Naive thymus-derived CD4-positive, alpha-beta T cell (primary cell): ENCODE measurements at regions not wholly inside any gene's neighbourhood (a gene's known extent, or its start where the extent isn't known, plus 50 kb on each side); places are given as distances from the start of the nearest gene placed in this dataset.

Source experiments
- ATAC-seq: fragments of 150-1000 bp; cut with Tn5 transposase; 2 replicates; pipeline ENCODE4 v1.10.0; 2021; ENCODE audit warnings: mild to moderate bottlenecking, moderate library complexity
- CTCF ChIA-PET: fragments of 350-600 bp; sonication (Branson Sonifier 250); formaldehyde crosslinking; loops from one replicate; lab custom pipeline; 2021; ENCODE audit warnings: antibody characterized with exemption; lab: Charles Lee
- POLR2A ChIA-PET: fragments of 350-600 bp; sonication (Branson Sonifier 250); formaldehyde crosslinking; loops from one replicate; lab custom pipeline; 2021; ENCODE audit warnings: antibody characterized with exemption, inconsistent platforms; lab: Charles Lee
- DNase-seq, 9 donors: peaks; one replicate each; pipeline versions ENCODE4 v3.0.0 to v3.0.0-alpha.2; 2020 to 2022; ENCODE audit warnings: mixed read lengths in 1 of 9
- H3K27ac ChIP-seq: one replicate; pipeline ENCODE4 v1.7.0; 2013; ENCODE audit warnings: mild to moderate bottlenecking, low read depth, low read length, moderate library complexity
- H3K27me3 ChIP-seq, 2 donors: one replicate each; pipeline ENCODE4 v1.7.0; 2013; ENCODE audit warnings: low read length in 2 of 2, mild to moderate bottlenecking in 2 of 2, moderate library complexity in 2 of 2; ENCODE audit not compliant: control insufficient read depth in 2 of 2, insufficient read depth in 2 of 2
- H3K36me3 ChIP-seq, 3 experiments: 1 replicate in 2 of 3; 2 replicates in 1 of 3; pipeline ENCODE4 v1.7.0; 2013; ENCODE audit warnings: low read length in 3 of 3, mild to moderate bottlenecking in 3 of 3, moderate library complexity in 1 of 3; ENCODE audit not compliant: insufficient read depth in 3 of 3, control insufficient read depth in 2 of 3
- H3K4me1 ChIP-seq, 2 donors: one replicate each; pipeline ENCODE4 v1.7.0; 2013; ENCODE audit warnings: low read length in 2 of 2, mild to moderate bottlenecking in 2 of 2, moderate library complexity in 1 of 2; ENCODE audit not compliant: control insufficient read depth in 2 of 2, insufficient read depth in 2 of 2
- H3K4me3 ChIP-seq: 2 replicates; pipeline ENCODE4 v1.7.0; 2013; ENCODE audit warnings: mild to moderate bottlenecking, low read length
- H3K9me3 ChIP-seq, 3 experiments: 1 replicate in 2 of 3; 2 replicates in 1 of 3; pipeline ENCODE4 v1.7.0; 2013; ENCODE audit warnings: low read length in 3 of 3; ENCODE audit not compliant: control insufficient read depth in 2 of 3
- H3K27ac Mint-ChIP-seq, 9 donors: one replicate each; pipeline ENCODE4 v1.8.0; 2020 to 2022; ENCODE audit warnings: mixed read lengths in 9 of 9, mild to moderate bottlenecking in 8 of 9, moderate library complexity in 5 of 9, inconsistent platforms in 2 of 9
- H3K27me3 Mint-ChIP-seq, 5 donors: one replicate each; pipeline ENCODE4 v1.8.0; 2021 to 2022; ENCODE audit warnings: mixed read lengths in 5 of 5, mild to moderate bottlenecking in 1 of 5
- H3K36me3 Mint-ChIP-seq, 5 donors: one replicate each; pipeline ENCODE4 v1.8.0; 2020 to 2022; ENCODE audit warnings: mixed read lengths in 5 of 5, mild to moderate bottlenecking in 3 of 5, inconsistent platforms in 1 of 5
- H3K4me1 Mint-ChIP-seq, 7 donors: one replicate each; pipeline ENCODE4 v1.8.0; 2020 to 2022; ENCODE audit warnings: mixed read lengths in 7 of 7, mild to moderate bottlenecking in 3 of 7, inconsistent platforms in 1 of 7
- H3K4me3 Mint-ChIP-seq, 10 donors: one replicate each; pipeline ENCODE4 v1.8.0; 2020 to 2022; ENCODE audit warnings: mild to moderate bottlenecking in 10 of 10, mixed read lengths in 10 of 10, moderate library complexity in 6 of 10, inconsistent platforms in 2 of 10
- H3K9me3 Mint-ChIP-seq, 11 donors: one replicate each; pipeline ENCODE4 v1.8.0; 2020 to 2022; ENCODE audit warnings: mixed read lengths in 11 of 11, mild to moderate bottlenecking in 4 of 11, inconsistent platforms in 1 of 11, moderate library complexity in 1 of 11
- intact Hi-C, 2 donors: fragments of 100-400 bp; cut with micrococcal nuclease; formaldehyde crosslinking; loops; one replicate each; pipeline ENCODE4 v1.15.1; 2023

GRCh38 chr12:45612044-45612794, 117.3 kb upstream of the ARID2 start:
- DNase-seq (no peak), ATAC-seq (no peak)
- H3K27ac Mint-ChIP-seq: no peak overlapping the region
- peaks cover 0 to 3% of the 10 kb centered on the region in 2 donors for H3K4me1 ChIP-seq
- ChIA-PET POLR2A (no interaction called here), CTCF (no interaction called here)
- peaks cover 4 to 17% (median 16%) of the 10 kb centered on the region in 5 donors for H3K27me3 Mint-ChIP-seq
- H3K27me3 ChIP-seq: no peaks in the 10 kb centered on the region
- no peaks in the 10 kb centered on the region for H3K9me3 ChIP-seq
- H3K9me3 Mint-ChIP-seq: no peaks in the 10 kb centered on the region
- H3K36me3 ChIP-seq: no peaks in the 10 kb centered on the region
- peaks cover 0 to 3% (median 0%) of the 10 kb centered on the region in 7 donors for H3K4me1 Mint-ChIP-seq
- no peak overlapping the region for H3K4me3 ChIP-seq
- no peaks in the 10 kb centered on the region for H3K36me3 Mint-ChIP-seq
- no peak overlapping the region for H3K4me3 Mint-ChIP-seq
- intact Hi-C loops: no loop called here
- no peak overlapping the region for H3K27ac ChIP-seq

GRCh38 chr12:45613296-45613695, 116.2 kb upstream of the ARID2 start:
- Mint-ChIP-seq H3K9me3 (no peaks in the 10 kb centered on the region), H3K27me3 (peaks cover 0 to 19% (median 16%) of the 10 kb centered on the region in 5 donors), H3K27ac (no peak overlapping the region), H3K4me3 (no peak overlapping the region), H3K36me3 (no peaks in the 10 kb centered on the region), H3K4me1 (peaks cover 0 to 3% (median 0%) of the 10 kb centered on the region in 7 donors)
- intact Hi-C loops: no loop called here
- ChIA-PET CTCF (no interaction called here), POLR2A (no interaction called here)
- Histone ChIP-seq H3K4me1 (peaks cover 0 to 3% of the 10 kb centered on the region in 2 donors), H3K36me3 (no peaks in the 10 kb centered on the region), H3K4me3 (no peak overlapping the region), H3K27me3 (no peaks in the 10 kb centered on the region), H3K27ac (no peak overlapping the region), H3K9me3 (no peaks in the 10 kb centered on the region)
- DNase-seq (no peak), ATAC-seq (no peak)

- Histone ChIP-seq H3K9me3 (no peaks in the 10 kb centered on the region), H3K27me3 (no peaks in the 10 kb centered on the region), H3K4me3 (no peak overlapping the region), H3K4me1 (peaks cover 0 to 3% of the 10 kb centered on the region in 2 donors), H3K27ac (no peak overlapping the region), H3K36me3 (no peaks in the 10 kb centered on the region)
- H3K36me3 Mint-ChIP-seq: no peaks in the 10 kb centered on the region
- peaks cover 0 to 3% (median 0%) of the 10 kb centered on the region in 7 donors for H3K4me1 Mint-ChIP-seq
- no peak overlapping the region for H3K4me3 Mint-ChIP-seq
- CTCF ChIA-PET: no interaction called here
- no peaks in the 10 kb centered on the region for H3K9me3 Mint-ChIP-seq
- H3K27ac Mint-ChIP-seq: no peak overlapping the region
- POLR2A ChIA-PET: no interaction called here
- DNase-seq (no peak), ATAC-seq (no peak)
- intact Hi-C loops: no loop called here
- H3K27me3 Mint-ChIP-seq: peaks cover 0 to 16% (median 12%) of the 10 kb centered on the region in 5 donors
Measured at GRCh38 chr12:45613855-45614254, 115.7 kb upstream of the ARID2 start.

GRCh38 chr12:45615268-45615667, 114.2 kb upstream of the ARID2 start:
- CTCF ChIA-PET: no interaction called here
- H3K4me1 ChIP-seq: peaks cover 0 to 3% of the 10 kb centered on the region in 2 donors

GRCh38 chr12:45619736-45620135, 109.8 kb upstream of the ARID2 start:
- H3K27me3 ChIP-seq: no peaks in the 10 kb centered on the region
- no peak overlapping the region for H3K4me3 Mint-ChIP-seq
- ChIA-PET POLR2A (no interaction called here), CTCF (no interaction called here)
- DNase-seq: no peak
- no peak overlapping the region for H3K27ac Mint-ChIP-seq
- intact Hi-C loops: no loop called here
- H3K9me3 ChIP-seq: no peaks in the 10 kb centered on the region
- peaks cover 0 to 16% (median 0%) of the 10 kb centered on the region in 11 donors for H3K9me3 Mint-ChIP-seq
- H3K36me3 Mint-ChIP-seq: no peaks in the 10 kb centered on the region
- no peak for ATAC-seq
- H3K27me3 Mint-ChIP-seq: peaks cover 4 to 37% (median 14%) of the 10 kb centered on the region in 5 donors
- H3K4me1 ChIP-seq: no peaks in the 10 kb centered on the region
- no peak overlapping the region for H3K4me3 ChIP-seq
- no peak overlapping the region for H3K27ac ChIP-seq
- no peaks in the 10 kb centered on the region for H3K4me1 Mint-ChIP-seq
- no peaks in the 10 kb centered on the region for H3K36me3 ChIP-seq

More at GRCh38 chr12:45615268-45615667, 114.2 kb upstream of the ARID2 start:
- DNase-seq: no peak
- intact Hi-C loops: no loop called here
- H3K9me3 Mint-ChIP-seq: peaks cover 0 to 2% (median 0%) of the 10 kb centered on the region in 11 donors
- no peaks in the 10 kb centered on the region for H3K27me3 ChIP-seq
- POLR2A ChIA-PET: no interaction called here
- H3K27ac Mint-ChIP-seq: no peak overlapping the region
- H3K27me3 Mint-ChIP-seq: peaks cover 0 to 21% (median 11%) of the 10 kb centered on the region in 5 donors
- no peaks in the 10 kb centered on the region for H3K36me3 ChIP-seq
- H3K4me3 ChIP-seq: no peak overlapping the region
- H3K36me3 Mint-ChIP-seq: no peaks in the 10 kb centered on the region
- no peak for ATAC-seq
- peaks cover 0 to 3% (median 0%) of the 10 kb centered on the region in 7 donors for H3K4me1 Mint-ChIP-seq
- no peak overlapping the region for H3K27ac ChIP-seq
- H3K9me3 ChIP-seq: no peaks in the 10 kb centered on the region
- no peak overlapping the region for H3K4me3 Mint-ChIP-seq

- no peak overlapping the region for H3K4me3 Mint-ChIP-seq
- Histone ChIP-seq H3K9me3 (no peaks in the 10 kb centered on the region), H3K27me3 (no peaks in the 10 kb centered on the region), H3K4me1 (no peaks in the 10 kb centered on the region), H3K27ac (no peak overlapping the region), H3K36me3 (no peaks in the 10 kb centered on the region), H3K4me3 (no peak overlapping the region)
- intact Hi-C loops: no loop called here
- no peak for ATAC-seq
- ChIA-PET POLR2A (no interaction called here), CTCF (no interaction called here)
- no peak overlapping the region for H3K27ac Mint-ChIP-seq
- peaks cover 4 to 30% (median 10%) of the 10 kb centered on the region in 5 donors for H3K27me3 Mint-ChIP-seq
- no peak for DNase-seq
- H3K4me1 Mint-ChIP-seq: no peaks in the 10 kb centered on the region
- peaks cover 0 to 16% (median 0%) of the 10 kb centered on the region in 11 donors for H3K9me3 Mint-ChIP-seq
- H3K36me3 Mint-ChIP-seq: no peaks in the 10 kb centered on the region
Measured at GRCh38 chr12:45621703-45622102, 107.8 kb upstream of the ARID2 start.
